B cell (primary cell): ENCODE measurements at regions not wholly inside any gene's neighbourhood (a gene's known extent, or its start where the extent isn't known, plus 50 kb on each side); places are given as distances from the start of the nearest gene placed in this dataset.

Experiments used
- CTCF ChIP-seq: fragments of 200-600 bp; IDR thresholded peaks from one replicate; pipeline ENCODE4 v1.8.0; 2022; ENCODE audit warnings: antibody characterized with exemption, mild to moderate bottlenecking
- EZH2 ChIP-seq: IDR thresholded peaks from 2 replicates; pipeline ENCODE4 v1.6.1; 2012; ENCODE audit warnings: borderline replicate concordance, low read depth, mild to moderate bottlenecking, moderate library complexity, low read length; ENCODE audit not compliant: insufficient read depth, poor library complexity, severe bottlenecking

DNA sequence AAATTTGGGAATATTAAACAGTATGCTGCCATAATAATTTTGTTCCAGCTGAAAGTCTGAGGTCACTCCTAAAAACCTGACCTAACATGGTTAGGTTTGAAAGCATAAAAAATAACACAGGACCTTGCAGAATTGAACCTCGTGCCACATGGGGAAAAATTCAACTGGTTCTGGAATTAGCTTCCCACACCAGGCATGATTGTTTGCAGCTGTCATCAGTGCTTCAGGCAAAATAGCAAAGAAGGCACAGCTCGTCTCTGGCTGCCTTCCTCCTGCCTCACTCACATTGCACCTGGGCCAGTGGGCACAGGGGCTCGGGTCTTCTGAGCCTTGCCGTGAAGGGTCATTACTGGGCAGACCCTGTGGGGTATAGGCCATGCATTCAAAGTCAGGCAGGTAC, 153.8 kb upstream of the ARHGAP20 start:
- no peak for TF ChIP-seq CTCF
- no peak for TF ChIP-seq EZH2
